Sigmoid colon (tissue), 6 donors: ENCODE measurements at regions not wholly inside any gene's neighbourhood (a gene's known extent, or its start where the extent isn't known, plus 50 kb on each side); places are given as distances from the start of the nearest gene placed in this dataset.

Source experiments
- DNase-seq: peaks from one replicate; pipeline ENCODE4 v3.0.0-alpha.2; 2019
- H3K27ac ChIP-seq, 4 donors: fragments of 200-600 bp; sonication (generic); one replicate each; pipeline ENCODE4 v1.5.1; 2016 to 2019; ENCODE audit warnings: mild to moderate bottlenecking in 1 of 4
- H3K27me3 ChIP-seq, 3 donors: fragments of 200-600 bp; sonication (generic); one replicate each; pipeline ENCODE4 v1.5.1; 2019; ENCODE audit warnings: mild to moderate bottlenecking in 1 of 3
- H3K36me3 ChIP-seq, 4 donors: fragments of 200-600 bp; sonication (generic); one replicate each; pipeline ENCODE4 v1.5.1; 2016 to 2019
- H3K4me1 ChIP-seq, 4 donors: fragments of 200-600 bp; sonication (generic); one replicate each; pipeline ENCODE4 v1.5.1; 2017 to 2019
- H3K4me3 ChIP-seq, 4 donors: fragments of 200-600 bp; sonication (generic); one replicate each; pipeline ENCODE4 v1.5.1; 2017 to 2019; ENCODE audit warnings: mild to moderate bottlenecking in 2 of 4, moderate library complexity in 1 of 4
- H3K9me3 ChIP-seq, 4 donors: fragments of 200-600 bp in 3 of 4; sonication (generic) in 3 of 4; one replicate each; pipeline versions ENCODE4 v1.5.1 to v1.6.1; 2013 to 2019
- CTCF ChIP-seq, 4 experiments: fragments of 450-650 bp in 3 of 4; fragments of 200-600 bp in 1 of 4; IDR thresholded peaks; one replicate each; pipeline ENCODE4 v1.5.1; 2016 to 2019; ENCODE audit warnings: antibody characterized with exemption in 4 of 4, mild to moderate bottlenecking in 3 of 4, moderate library complexity in 2 of 4
- EP300 ChIP-seq, 4 donors: sonication (generic); formaldehyde crosslinking; IDR thresholded peaks; one replicate each; pipeline ENCODE4 v1.6.1; 2017; ENCODE audit warnings: antibody characterized with exemption in 4 of 4
- POLR2A ChIP-seq, 2 donors: fragments of 450-650 bp; IDR thresholded peaks; one replicate each; pipeline ENCODE4 v1.6.1; 2016; ENCODE audit warnings: antibody characterized with exemption in 2 of 2, mild to moderate bottlenecking in 2 of 2, moderate library complexity in 2 of 2
- POLR2AphosphoS5 ChIP-seq, 4 donors: sonication (generic); formaldehyde crosslinking; IDR thresholded peaks; one replicate each; pipeline ENCODE4 v1.6.1; 2017; ENCODE audit warnings: antibody characterized with exemption in 4 of 4
- WGBS, 2 donors: extraction: QIAGEN DNeasy Blood & Tissue Kit; methylation state at CpG; one replicate each; pipeline ENCODE4 v1.1.7; 2013; 5-methylcytosine and 5-hydroxymethylcytosine counted together
- intact Hi-C: fragments of 100-400 bp; cut with DNase I; formaldehyde crosslinking; loops from one replicate; pipeline ENCODE4 v1.15.1; 2023
- donor health status: healthy with polysubstance abuse.
- donor health status: healthy.

GRCh38 chr13:62973804-62974203 is 1558.2 kb upstream of the PCDH20 start:
- 67 to 86% methylated on average over 5 of the region's 5 CpGs for WGBS, 2 donors
- no peak for DNase-seq
- H3K4me1 ChIP-seq, result no peaks in the 10 kb centered on the region
- H3K4me3 ChIP-seq, result no peak overlapping the region
- H3K36me3 ChIP-seq, result no peaks in the 10 kb centered on the region
- no peaks in the 10 kb centered on the region for H3K9me3 ChIP-seq
- no peaks in the 10 kb centered on the region for H3K27me3 ChIP-seq
- H3K27ac ChIP-seq, result no peak overlapping the region
- TF ChIP-seq EP300 (IDR thresholded peaks at IDR 0.05) (no peak), POLR2A (IDR thresholded peaks at IDR 0.05) (no peak), POLR2AphosphoS5 (IDR thresholded peaks at IDR 0.05) (no peak), CTCF (IDR thresholded peaks at IDR 0.05) (no peak)
- intact Hi-C loops, result no loop called here

DNA sequence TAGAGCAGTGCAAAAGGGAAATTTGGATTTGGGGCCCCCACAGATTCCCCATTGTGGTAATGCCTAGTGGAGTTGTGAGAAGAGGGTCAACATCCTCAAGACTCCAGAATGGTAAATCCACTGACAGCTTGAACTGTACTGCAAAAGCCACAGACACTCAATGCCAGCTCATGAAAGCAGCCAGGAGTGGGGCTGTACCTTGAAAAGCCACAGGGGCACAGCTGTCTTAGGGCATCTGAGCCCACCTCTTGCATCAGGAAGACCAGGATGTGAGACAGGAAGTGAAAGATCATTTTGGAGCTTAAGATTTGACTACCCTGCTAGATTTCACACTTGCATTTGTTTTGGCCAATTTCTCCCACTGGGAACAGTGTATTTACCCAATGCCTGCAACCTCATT is 1548.9 kb upstream of the PCDH20 start:
- no peak for DNase-seq
- H3K4me3 ChIP-seq, result no peak overlapping the region
- H3K36me3 ChIP-seq, result no peaks in the 10 kb centered on the region
- peaks cover 0 to 8% (median 0%) of the 10 kb centered on the region in 4 donors for H3K4me1 ChIP-seq
- no peak overlapping the region for H3K27ac ChIP-seq
- intact Hi-C loops, result no loop called here
- TF ChIP-seq CTCF (IDR thresholded peaks at IDR 0.05), result no peak
- TF ChIP-seq EP300 (IDR thresholded peaks at IDR 0.05), result no peak
- no peak for TF ChIP-seq POLR2A (IDR thresholded peaks at IDR 0.05)
- TF ChIP-seq POLR2AphosphoS5 (IDR thresholded peaks at IDR 0.05), result no peak
- H3K27me3 ChIP-seq, result no peaks in the 10 kb centered on the region
- peaks cover 0 to 4% (median 0%) of the 10 kb centered on the region in 4 donors for H3K9me3 ChIP-seq

- no peak for DNase-seq
- no peaks in the 10 kb centered on the region for H3K27me3 ChIP-seq
- peaks cover 0 to 8% (median 0%) of the 10 kb centered on the region in 4 donors for H3K4me1 ChIP-seq
- TF ChIP-seq POLR2A (IDR thresholded peaks at IDR 0.05), result no peak
- TF ChIP-seq EP300 (IDR thresholded peaks at IDR 0.05), result no peak
- TF ChIP-seq CTCF (IDR thresholded peaks at IDR 0.05), result no peak
- no peak for TF ChIP-seq POLR2AphosphoS5 (IDR thresholded peaks at IDR 0.05)
- H3K9me3 ChIP-seq, result no peaks in the 10 kb centered on the region
- 41 to 63% methylated on average over 3 of the region's 3 CpGs for WGBS, 2 donors
- H3K27ac ChIP-seq, result no peak overlapping the region
- H3K36me3 ChIP-seq, result no peaks in the 10 kb centered on the region
- H3K4me3 ChIP-seq, result no peak overlapping the region
- intact Hi-C loops, result no loop called here
Observed at GRCh38 chr13:62960723-62961122, 1545.1 kb upstream of the PCDH20 start.

DNA sequence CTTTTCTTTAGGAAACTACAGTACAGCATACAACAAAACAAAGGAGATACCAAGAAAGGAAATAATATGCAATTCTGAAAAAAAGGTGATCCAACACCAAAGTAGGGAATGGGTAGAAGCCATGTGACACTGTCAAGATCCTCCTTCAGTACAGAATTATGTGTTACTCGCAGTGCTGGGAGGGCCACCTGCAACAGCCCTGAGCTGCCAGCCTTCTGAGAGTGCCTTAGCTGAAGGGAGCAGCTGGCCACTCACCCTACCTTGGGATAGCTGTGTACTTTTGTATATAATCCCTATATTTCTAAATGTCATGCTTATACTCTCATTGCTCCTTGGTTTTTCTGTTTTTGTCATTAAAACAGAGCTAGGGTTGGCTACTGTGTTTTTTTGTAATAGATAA is 1518.2 kb upstream of the PCDH20 start:
- Histone ChIP-seq H3K9me3 (no peaks in the 10 kb centered on the region), H3K27ac (no peak overlapping the region), H3K36me3 (no peaks in the 10 kb centered on the region), H3K27me3 (no peaks in the 10 kb centered on the region), H3K4me3 (no peak overlapping the region), H3K4me1 (peaks cover 0 to 14% (median 6%) of the 10 kb centered on the region in 4 donors)
- no peak for DNase-seq
- TF ChIP-seq EP300 (IDR thresholded peaks at IDR 0.05) (no peak), POLR2AphosphoS5 (IDR thresholded peaks at IDR 0.05) (no peak), CTCF (IDR thresholded peaks at IDR 0.05) (no peak), POLR2A (IDR thresholded peaks at IDR 0.05) (no peak)
- WGBS, 2 donors, result 27 to 56% methylated on average over 1 of the region's 1 CpG
- intact Hi-C loops, result no loop called here

- H3K27me3 ChIP-seq, result no peaks in the 10 kb centered on the region
- no peak for DNase-seq
- H3K4me1 ChIP-seq, result peaks cover 0 to 14% (median 6%) of the 10 kb centered on the region in 4 donors
- no peak overlapping the region for H3K4me3 ChIP-seq
- intact Hi-C loops, result no loop called here
- no peaks in the 10 kb centered on the region for H3K9me3 ChIP-seq
- no peaks in the 10 kb centered on the region for H3K36me3 ChIP-seq
- peak overlapping the region in 1 of 4 donors; percentile 1 for H3K27ac ChIP-seq
- TF ChIP-seq EP300 (IDR thresholded peaks at IDR 0.05), result no peak
- no peak for TF ChIP-seq POLR2A (IDR thresholded peaks at IDR 0.05)
- TF ChIP-seq CTCF (IDR thresholded peaks at IDR 0.05), result no peak
- TF ChIP-seq POLR2AphosphoS5 (IDR thresholded peaks at IDR 0.05), result no peak
- WGBS, 2 donors, result 34 to 46% methylated on average over 2 of the region's 2 CpGs
Observed at GRCh38 chr13:62932256-62932883, 1516.7 kb upstream of the PCDH20 start.
